Pancreas (tissue), 10 donors: ENCODE measurements at regions not wholly inside any gene's neighbourhood (a gene's known extent, or its start where the extent isn't known, plus 50 kb on each side); places are given as distances from the start of the nearest gene placed in this dataset.

Experiments used
- ATAC-seq, 4 donors: fragments of 200-7000 bp; cut with Tn5 transposase; one replicate each; pipeline versions ENCODE4 v1.8.0 to v1.9.1; 2020; ENCODE audit warnings: mild to moderate bottlenecking in 4 of 4, moderate library complexity in 4 of 4
- DNase-seq, 6 donors: peaks; one replicate each; pipeline ENCODE4 v3.0.0-alpha.2; 2020
- FAIRE-seq: peaks from 2 replicates; lab custom pipeline; 2012; peaks lifted over from hg19 to GRCh38; lab: Jason Lieb, UNC
- H3K27ac ChIP-seq, 4 donors: fragments of 200-600 bp; sonication (generic); 1 replicate in 3 of 4; 2 replicates in 1 of 4; pipeline versions ENCODE4 v1.5.0 to v1.8.0; 2020
- H3K27me3 ChIP-seq, 4 donors: fragments of 200-600 bp; one replicate each; pipeline ENCODE4 v1.8.0; 2021
- H3K36me3 ChIP-seq, 3 donors: fragments of 200-600 bp; sonication (generic) in 1 of 3; one replicate each; pipeline versions ENCODE4 v1.5.0 to v1.8.0; 2020 to 2021
- H3K4me1 ChIP-seq, 3 donors: fragments of 200-600 bp; one replicate each; pipeline ENCODE4 v1.8.0; 2021
- H3K4me3 ChIP-seq, 4 donors: fragments of 200-600 bp; sonication (generic) in 2 of 4; one replicate each; pipeline versions ENCODE4 v1.5.0 to v1.8.0; 2020 to 2021
- H3K9me3 ChIP-seq, 4 donors: fragments of 200-600 bp; one replicate each; pipeline ENCODE4 v1.8.0; 2021
- WGBS, 2 donors: extraction: QIAGEN DNeasy Blood & Tissue Kit; methylation state at CpG; one replicate each; pipeline ENCODE4 v1.1.7; 2013; 5-methylcytosine and 5-hydroxymethylcytosine counted together
- intact Hi-C, 3 donors: fragments of 100-400 bp; cut with DNase I; formaldehyde crosslinking; loops; one replicate each; pipeline versions ENCODE4 v1.11.1 to v1.14.2; 2022
- microRNA-seq, 2 donors: library from miRNA; unstranded; fragments of <30 nt; microRNA quantifications; one replicate each; pipeline versions ENCODE4 to v1.1.0, GENCODE V29; 2019 to 2020
- TF ChIP-seq, protein P1 (sequence below), 4 donors: fragments of 200-600 bp; sonication (generic) in 3 of 4; IDR thresholded peaks; one replicate each; pipeline versions ENCODE4 v1.5.0 to v1.8.0; 2021; ENCODE audit warnings: antibody characterized with exemption in 4 of 4
- donor health status: healthy with polysubstance abuse.
- donor health status: DM: no; HTN: no; CAD: no; lungs with moderate emphysema.
- donor health status: DM: no; HTN: no; CAD: no.
- donor health status: control.
- donor health status: control.
- donor health status: Bipolar disorder and iron deficiency.
- donor health status: DM: yes; HTN: yes; CAD: no.
- donor health status: DM: no; HTN: no; CAD: no.
- donor health status: DM: no; HTN: no; CAD: no.
- donor health status: DM: yes; HTN: yes; CAD: no.

DNA sequence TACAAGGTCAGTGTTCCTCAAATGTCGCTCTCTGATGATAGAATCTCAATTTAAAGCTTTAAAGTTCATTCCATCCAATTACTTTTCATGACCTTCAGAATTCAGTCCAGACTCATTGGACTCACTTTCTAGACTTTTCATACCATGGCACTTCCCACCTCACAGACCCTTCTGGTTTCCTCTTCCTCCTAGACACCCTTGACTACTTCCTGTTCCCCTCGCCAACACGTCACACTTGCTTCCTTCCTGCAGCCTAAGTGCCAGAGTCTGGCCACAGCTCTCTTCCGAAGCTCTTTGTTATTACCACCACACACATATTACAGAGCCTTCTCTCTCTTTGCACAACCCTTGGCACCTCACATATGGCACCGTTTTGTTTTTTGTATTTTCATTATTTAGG is 59.1 kb upstream of the UMPS start:
- TF ChIP-seq, protein P1, sequence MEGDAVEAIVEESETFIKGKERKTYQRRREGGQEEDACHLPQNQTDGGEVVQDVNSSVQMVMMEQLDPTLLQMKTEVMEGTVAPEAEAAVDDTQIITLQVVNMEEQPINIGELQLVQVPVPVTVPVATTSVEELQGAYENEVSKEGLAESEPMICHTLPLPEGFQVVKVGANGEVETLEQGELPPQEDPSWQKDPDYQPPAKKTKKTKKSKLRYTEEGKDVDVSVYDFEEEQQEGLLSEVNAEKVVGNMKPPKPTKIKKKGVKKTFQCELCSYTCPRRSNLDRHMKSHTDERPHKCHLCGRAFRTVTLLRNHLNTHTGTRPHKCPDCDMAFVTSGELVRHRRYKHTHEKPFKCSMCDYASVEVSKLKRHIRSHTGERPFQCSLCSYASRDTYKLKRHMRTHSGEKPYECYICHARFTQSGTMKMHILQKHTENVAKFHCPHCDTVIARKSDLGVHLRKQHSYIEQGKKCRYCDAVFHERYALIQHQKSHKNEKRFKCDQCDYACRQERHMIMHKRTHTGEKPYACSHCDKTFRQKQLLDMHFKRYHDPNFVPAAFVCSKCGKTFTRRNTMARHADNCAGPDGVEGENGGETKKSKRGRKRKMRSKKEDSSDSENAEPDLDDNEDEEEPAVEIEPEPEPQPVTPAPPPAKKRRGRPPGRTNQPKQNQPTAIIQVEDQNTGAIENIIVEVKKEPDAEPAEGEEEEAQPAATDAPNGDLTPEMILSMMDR (IDR thresholded peaks at IDR 0.05), result no peak
- Histone ChIP-seq H3K4me3 (no peak overlapping the region), H3K4me1 (peaks cover 0 to under 1% (median under 1%) of the 10 kb centered on the region in 3 donors), H3K36me3 (peaks cover 0 to 17% (median 6%) of the 10 kb centered on the region in 3 donors), H3K27me3 (no peaks in the 10 kb centered on the region), H3K27ac (no peak overlapping the region), H3K9me3 (no peaks in the 10 kb centered on the region)
- WGBS, 2 donors, result 84 to 93% methylated on average over 5 of the region's 5 CpGs
- ATAC-seq (no peak), FAIRE-seq (no peak), DNase-seq (no peak)
- intact Hi-C loops, result no loop called here

GRCh38 chr3:124674336-124674735 is 55.9 kb upstream of the UMPS start:
- no peak for DNase-seq
- 84 to 89% methylated on average over 13 of the region's 13 CpGs for WGBS, 2 donors

DNA sequence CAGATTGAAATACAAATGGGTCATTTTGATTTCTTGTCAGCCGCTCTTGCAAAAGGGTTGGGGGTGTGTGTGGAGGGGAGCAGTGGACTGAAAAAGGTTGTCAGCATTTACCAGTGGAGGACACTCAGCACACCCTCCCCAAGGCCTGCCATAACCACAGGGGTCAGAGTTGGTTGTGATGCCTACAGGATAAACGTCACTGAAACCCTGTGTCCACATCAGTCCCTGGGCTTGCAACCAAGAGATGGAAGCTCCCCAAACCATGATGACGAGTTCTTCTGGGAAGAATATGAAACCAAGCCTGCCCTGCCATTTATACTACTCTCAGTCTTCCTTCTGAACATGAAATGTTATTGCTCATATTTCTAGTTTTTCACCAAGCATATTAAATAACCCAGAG is 54.0 kb upstream of the UMPS start:
- intact Hi-C loops, result no loop called here
- no peak for ATAC-seq
- H3K27me3 ChIP-seq, result no peaks in the 10 kb centered on the region
- H3K4me3 ChIP-seq, result no peak overlapping the region
- TF ChIP-seq, protein P1 (IDR thresholded peaks at IDR 0.05), result no peak
- DNase-seq, result no peak
- H3K4me1 ChIP-seq, result no peaks in the 10 kb centered on the region
- H3K9me3 ChIP-seq, result no peaks in the 10 kb centered on the region
- no peak overlapping the region for H3K27ac ChIP-seq
- H3K36me3 ChIP-seq, result peaks cover 0 to 20% (median 6%) of the 10 kb centered on the region in 3 donors
- no peak for FAIRE-seq
- WGBS, 2 donors, result 77 to 92% methylated on average over 3 of the region's 3 CpGs

More at GRCh38 chr3:124674336-124674735, 55.9 kb upstream of the UMPS start:
- TF ChIP-seq, protein P1 (IDR thresholded peaks at IDR 0.05), result no peak
- ATAC-seq, result no peak
- H3K4me1 ChIP-seq, result no peaks in the 10 kb centered on the region
- no peaks in the 10 kb centered on the region for H3K9me3 ChIP-seq
- H3K27me3 ChIP-seq, result no peaks in the 10 kb centered on the region
- intact Hi-C loops, result no loop called here
- no peak overlapping the region for H3K4me3 ChIP-seq
- H3K36me3 ChIP-seq, result peaks cover 0 to 20% (median 6%) of the 10 kb centered on the region in 3 donors
- no peak for FAIRE-seq
- H3K27ac ChIP-seq, result no peak overlapping the region

DNA sequence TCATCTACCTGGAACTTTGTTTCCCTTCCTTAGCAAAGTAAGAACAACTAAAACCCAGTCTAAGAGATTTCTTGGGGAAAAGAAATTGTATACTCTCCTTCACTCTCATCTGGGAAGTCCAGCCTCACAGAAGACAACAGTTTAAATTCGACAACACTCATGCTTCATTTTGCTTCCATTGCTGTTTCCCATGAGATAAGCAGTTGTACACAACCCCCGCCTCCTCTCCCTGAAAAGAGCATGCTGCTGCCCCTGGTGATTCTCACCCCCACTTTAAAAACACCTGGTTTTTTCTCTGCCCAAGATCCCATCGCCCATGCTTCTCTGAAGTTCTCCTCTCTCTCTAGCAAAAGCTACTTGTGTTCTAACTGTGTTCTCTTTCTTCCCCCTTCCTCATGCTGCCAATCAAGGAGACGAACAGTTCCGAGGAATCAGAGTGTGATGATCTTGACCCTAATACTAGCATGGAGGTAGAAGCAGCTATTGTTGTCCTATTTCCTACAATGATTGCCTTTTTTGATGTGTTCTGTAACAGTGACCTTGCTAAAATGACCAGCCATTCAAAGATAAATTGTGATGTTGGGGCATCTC is 51.1 kb upstream of the UMPS start:
- TF ChIP-seq, protein P1 (IDR thresholded peaks at IDR 0.05), result no peak
- Histone ChIP-seq H3K4me3 (no peak overlapping the region), H3K4me1 (no peaks in the 10 kb centered on the region), H3K27me3 (no peaks in the 10 kb centered on the region), H3K36me3 (peaks cover 0 to 11% (median 5%) of the 10 kb centered on the region in 3 donors), H3K9me3 (no peaks in the 10 kb centered on the region), H3K27ac (no peak overlapping the region)
- DNase-seq (no peak), FAIRE-seq (no peak), ATAC-seq (no peak)
- intact Hi-C loops, result no loop called here
- 79 to 90% methylated on average over 5 of the region's 5 CpGs for WGBS, 2 donors

Small RNA genes lying in the stretch of these regions (microRNA-seq; reads per million reads assigned to microRNA genes)
- gene MIR5002 (0 to 0.29 reads per million in 2 donors), gene MIR6083 (0 reads per million in 2 donors)
